Erythroblast (primary cell): ENCODE measurements at regions not wholly inside any gene's neighbourhood (a gene's known extent, or its start where the extent isn't known, plus 50 kb on each side); places are given as distances from the start of the nearest gene placed in this dataset.

Experiments
- GATA1 ChIP-seq: IDR thresholded peaks from 2 replicates; pipeline ENCODE4 v1.6.1; 2011; ENCODE audit warnings: low read depth, mild to moderate bottlenecking, control low read depth, low read length, moderate library complexity
- POLR2A ChIP-seq: IDR thresholded peaks from 2 replicates; pipeline ENCODE4 v1.6.1; 2011; ENCODE audit warnings: mild to moderate bottlenecking, low read length

- no peak for TF ChIP-seq POLR2A
- no peak for TF ChIP-seq GATA1
These were observed 181.2 kb upstream of the SNX7 start for GRCh38 chr1:98480271-98480670.
